HT1080 (cell line): ENCODE measurements at regions not wholly inside any gene's neighbourhood (a gene's known extent, or its start where the extent isn't known, plus 50 kb on each side); places are given as distances from the start of the nearest gene placed in this dataset.

Experiments used
- DNase-seq: peaks from one replicate; pipeline ENCODE4 v3.0.0-alpha.2; 2015; ENCODE audit warnings: low read depth

- peak; percentile 41 for DNase-seq
Measured at GRCh38 chr13:107348925-107349324, 781.0 kb upstream of the ARGLU1 start.

- no peak for DNase-seq
Measured at GRCh38 chr13:107348471-107348870, 780.5 kb upstream of the ARGLU1 start.

- DNase-seq: no peak
Measured at GRCh38 chr13:107347641-107348369, 779.9 kb upstream of the ARGLU1 start.

- no peak for DNase-seq
Measured at GRCh38 chr13:107342747-107343146, 774.8 kb upstream of the ARGLU1 start.

GRCh38 chr13:107339209-107339608, 771.3 kb upstream of the ARGLU1 start:
- peak; percentile 61 for DNase-seq

GRCh38 chr13:107332188-107332587, 764.3 kb upstream of the ARGLU1 start:
- no peak for DNase-seq

GRCh38 chr13:107331359-107331758, 763.4 kb upstream of the ARGLU1 start:
- no peak for DNase-seq

GRCh38 chr13:107330484-107330883, 762.5 kb upstream of the ARGLU1 start:
- no peak for DNase-seq

GRCh38 chr13:107329991-107330390, 762.1 kb upstream of the ARGLU1 start:
- DNase-seq: peak; percentile 17

- DNase-seq: no peak
Measured at GRCh38 chr13:107324416-107325204, 756.7 kb upstream of the ARGLU1 start.

GRCh38 chr13:107322228-107322627, 754.3 kb upstream of the ARGLU1 start:
- DNase-seq: peak; percentile 8

GRCh38 chr13:107305178-107305577, 737.2 kb upstream of the ARGLU1 start:
- no peak for DNase-seq

GRCh38 chr13:107301724-107302374, 733.9 kb upstream of the ARGLU1 start:
- DNase-seq: no peak

GRCh38 chr13:107299717-107300116, 731.8 kb upstream of the ARGLU1 start:
- peak; percentile 25 for DNase-seq

GRCh38 chr13:107296804-107297203, 728.9 kb upstream of the ARGLU1 start:
- no peak for DNase-seq

GRCh38 chr13:107295416-107296140, 727.6 kb upstream of the ARGLU1 start:
- no peak for DNase-seq

- no peak for DNase-seq
Measured at GRCh38 chr13:107293924-107294323, 726.0 kb upstream of the ARGLU1 start.

GRCh38 chr13:107291875-107292274, 723.9 kb upstream of the ARGLU1 start:
- no peak for DNase-seq

- peak; percentile 26 for DNase-seq
Measured at GRCh38 chr13:107289540-107289939, 721.6 kb upstream of the ARGLU1 start.

GRCh38 chr13:107284173-107284572, 716.2 kb upstream of the ARGLU1 start:
- no peak for DNase-seq

GRCh38 chr13:107277911-107278310, 710.0 kb upstream of the ARGLU1 start:
- DNase-seq: peak; percentile 21

- DNase-seq: no peak
Measured at GRCh38 chr13:107276936-107277335, 709.0 kb upstream of the ARGLU1 start.
